OCI-LY7 (cell line): ENCODE measurements at regions not wholly inside any gene's neighbourhood (a gene's known extent, or its start where the extent isn't known, plus 50 kb on each side); places are given as distances from the start of the nearest gene placed in this dataset.

Experiments used
- BruUV-seq: library from RNA; stranded (reverse); fragments of 400-500 nt; replicated peaks from 2 replicates; lab custom pipeline; 2021; lab: Mats Ljungman, UMichigan
- CTCF ChIA-PET: fragments of 300-600 bp; sonication (Branson Sonifier 250); formaldehyde crosslinking; loops from one replicate; lab custom pipeline; 2022; ENCODE audit warnings: antibody characterized with exemption; ENCODE audit not compliant: unreplicated experiment; lab: Charles Lee
- POLR2A ChIA-PET: fragments of 300-600 bp; sonication (Branson Sonifier 250); formaldehyde crosslinking; loops from one replicate; lab custom pipeline; 2022; ENCODE audit warnings: antibody characterized with exemption; lab: Charles Lee
- DNase-seq: peaks from one replicate; pipeline ENCODE4 v3.0.0-alpha.2; 2015; ENCODE audit warnings: low spot score
- H2AFZ ChIP-seq: fragments of 200-600 bp; sonication (generic), shearing (Covaris generic); 2 replicates; pipeline ENCODE4 v1.6.1; 2014; ENCODE audit warnings: mild to moderate bottlenecking, antibody characterized with exemption, low read length, moderate library complexity
- H3K27ac ChIP-seq: fragments of 200-600 bp; sonication (generic); 2 replicates; pipeline ENCODE4 v1.5.1; 2014; ENCODE audit warnings: mixed run types, low read depth, mild to moderate bottlenecking, moderate library complexity, low read length, inconsistent platforms; ENCODE audit not compliant: poor library complexity, severe bottlenecking
- H3K36me3 ChIP-seq: fragments of 200-600 bp; sonication (generic); 2 replicates; pipeline ENCODE4 v1.6.1; 2014; ENCODE audit warnings: mild to moderate bottlenecking, antibody characterized with exemption, low read length, moderate library complexity, mixed read lengths; ENCODE audit not compliant: insufficient read depth
- H3K4me1 ChIP-seq: fragments of 200-600 bp; sonication (generic); 2 replicates; pipeline ENCODE4 v1.5.1; 2014; ENCODE audit warnings: mild to moderate bottlenecking, low read length; ENCODE audit not compliant: insufficient read depth, poor library complexity, severe bottlenecking
- H3K4me2 ChIP-seq: fragments of 200-600 bp; sonication (generic); 2 replicates; pipeline ENCODE4 v1.6.1; 2014; ENCODE audit warnings: mild to moderate bottlenecking, low read length
- H3K4me3 ChIP-seq: fragments of 200-600 bp; sonication (generic); 2 replicates; pipeline ENCODE4 v1.5.1; 2014; ENCODE audit warnings: mild to moderate bottlenecking, low read depth, low read length; ENCODE audit not compliant: poor library complexity, severe bottlenecking
- H3K79me2 ChIP-seq: fragments of 200-600 bp; sonication (generic); 2 replicates; pipeline ENCODE4 v1.6.1; 2016; ENCODE audit warnings: low read depth, mild to moderate bottlenecking, low read length, moderate library complexity, mixed read lengths; ENCODE audit not compliant: insufficient read depth
- H3K9me2 ChIP-seq: fragments of 200-600 bp; sonication (generic); 2 replicates; pipeline ENCODE4 v1.6.1; 2016; ENCODE audit warnings: mild to moderate bottlenecking, low read length, mixed read lengths; ENCODE audit not compliant: insufficient read depth
- H3K9me3 ChIP-seq: fragments of 200-600 bp; sonication (generic); 2 replicates; pipeline ENCODE4 v1.6.1; 2014; ENCODE audit warnings: mild to moderate bottlenecking, mixed run types, low read length, mixed read lengths
- H4K20me1 ChIP-seq: fragments of 200-600 bp; sonication (generic); 2 replicates; pipeline ENCODE4 v1.6.1; 2014; ENCODE audit warnings: mild to moderate bottlenecking, antibody characterized with exemption, low read length, moderate library complexity, mixed read lengths; ENCODE audit not compliant: insufficient read depth
- EZH2phosphoT487 ChIP-seq: fragments of 200-600 bp; sonication (generic); IDR thresholded peaks from 2 replicates; pipeline ENCODE4 v1.6.1; 2018; ENCODE audit warnings: low read depth, borderline replicate concordance, mild to moderate bottlenecking, mixed run types, antibody characterized with exemption, low read length, moderate library complexity, mixed read lengths
- intact Hi-C: fragments of 100-400 bp; cut with micrococcal nuclease; formaldehyde crosslinking; loops from one replicate; pipeline ENCODE4 v1.10.0; 2022; ENCODE audit not compliant: unreplicated experiment
- TF ChIP-seq, protein P1 (sequence below): fragments of 200-600 bp; sonication (generic); conservative IDR thresholded peaks from 2 replicates; pipeline ENCODE4 v1.5.1; 2014; ENCODE audit warnings: mild to moderate bottlenecking, antibody characterized with exemption, low read length, moderate library complexity, mixed read lengths

- no peaks in the 10 kb centered on the region for H3K4me1 ChIP-seq
- intact Hi-C loops: no loop called here
- H3K4me3 ChIP-seq: no peak overlapping the region
- no peak overlapping the region for H3K4me2 ChIP-seq
- H3K9me3 ChIP-seq: no peaks in the 10 kb centered on the region
- no peaks in the 10 kb centered on the region for H4K20me1 ChIP-seq
- TF ChIP-seq, protein P1, sequence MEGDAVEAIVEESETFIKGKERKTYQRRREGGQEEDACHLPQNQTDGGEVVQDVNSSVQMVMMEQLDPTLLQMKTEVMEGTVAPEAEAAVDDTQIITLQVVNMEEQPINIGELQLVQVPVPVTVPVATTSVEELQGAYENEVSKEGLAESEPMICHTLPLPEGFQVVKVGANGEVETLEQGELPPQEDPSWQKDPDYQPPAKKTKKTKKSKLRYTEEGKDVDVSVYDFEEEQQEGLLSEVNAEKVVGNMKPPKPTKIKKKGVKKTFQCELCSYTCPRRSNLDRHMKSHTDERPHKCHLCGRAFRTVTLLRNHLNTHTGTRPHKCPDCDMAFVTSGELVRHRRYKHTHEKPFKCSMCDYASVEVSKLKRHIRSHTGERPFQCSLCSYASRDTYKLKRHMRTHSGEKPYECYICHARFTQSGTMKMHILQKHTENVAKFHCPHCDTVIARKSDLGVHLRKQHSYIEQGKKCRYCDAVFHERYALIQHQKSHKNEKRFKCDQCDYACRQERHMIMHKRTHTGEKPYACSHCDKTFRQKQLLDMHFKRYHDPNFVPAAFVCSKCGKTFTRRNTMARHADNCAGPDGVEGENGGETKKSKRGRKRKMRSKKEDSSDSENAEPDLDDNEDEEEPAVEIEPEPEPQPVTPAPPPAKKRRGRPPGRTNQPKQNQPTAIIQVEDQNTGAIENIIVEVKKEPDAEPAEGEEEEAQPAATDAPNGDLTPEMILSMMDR: no peak
- TF ChIP-seq EZH2phosphoT487: no peak
- ChIA-PET CTCF (no interaction called here), POLR2A (interaction anchor here (1.2 kb wide), 1 partner anchor 12 kb away, joined by 3 read pairs; no protein-coding TSS in a partner anchor)
- H3K9me2 ChIP-seq: no peaks in the 10 kb centered on the region
- no peak for DNase-seq
- no peaks in the 10 kb centered on the region for H3K79me2 ChIP-seq
- no peaks in the 10 kb centered on the region for H3K36me3 ChIP-seq
- H2AFZ ChIP-seq: no peak overlapping the region
- H3K27ac ChIP-seq: no peak overlapping the region
- BruUV-seq: no TSS peak
These were observed 67.7 kb upstream of the OSR1 start for GRCh38 chr2:19426144-19426543.

DNA sequence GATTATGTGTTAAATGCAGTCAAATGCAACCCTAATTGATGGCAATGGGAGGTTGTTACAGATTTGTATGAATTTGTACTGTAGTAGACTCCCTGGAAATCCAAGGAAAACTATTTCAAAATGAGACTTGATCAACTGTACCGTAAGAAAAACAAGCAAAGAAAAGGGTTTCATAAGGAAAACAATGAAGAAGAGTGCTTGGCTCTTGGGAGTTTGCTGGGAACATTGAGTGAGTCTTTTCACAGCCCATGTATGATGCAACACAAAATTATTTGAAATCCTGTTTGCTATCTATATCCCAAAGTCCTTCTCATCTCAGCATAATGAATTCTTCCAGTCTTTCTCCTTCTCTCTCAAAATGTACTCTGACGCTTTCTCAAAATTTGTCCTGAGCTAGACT is 67.0 kb upstream of the OSR1 start:
- no peak overlapping the region for H2AFZ ChIP-seq
- no peaks in the 10 kb centered on the region for H3K36me3 ChIP-seq
- no peaks in the 10 kb centered on the region for H3K4me1 ChIP-seq
- no peak overlapping the region for H3K4me3 ChIP-seq
- BruUV-seq: no TSS peak
- intact Hi-C loops: no loop called here
- no peak for DNase-seq
- H3K9me3 ChIP-seq: no peaks in the 10 kb centered on the region
- no peaks in the 10 kb centered on the region for H4K20me1 ChIP-seq
- H3K27ac ChIP-seq: no peak overlapping the region
- POLR2A ChIA-PET: interaction anchor here (1.2 kb wide), 1 partner anchor 13 kb away, joined by 3 read pairs; no protein-coding TSS in a partner anchor
- H3K4me2 ChIP-seq: no peak overlapping the region
- no peak for TF ChIP-seq EZH2phosphoT487
- TF ChIP-seq, protein P1: no peak
- CTCF ChIA-PET: no interaction called here
- no peaks in the 10 kb centered on the region for H3K9me2 ChIP-seq
- no peaks in the 10 kb centered on the region for H3K79me2 ChIP-seq

DNA sequence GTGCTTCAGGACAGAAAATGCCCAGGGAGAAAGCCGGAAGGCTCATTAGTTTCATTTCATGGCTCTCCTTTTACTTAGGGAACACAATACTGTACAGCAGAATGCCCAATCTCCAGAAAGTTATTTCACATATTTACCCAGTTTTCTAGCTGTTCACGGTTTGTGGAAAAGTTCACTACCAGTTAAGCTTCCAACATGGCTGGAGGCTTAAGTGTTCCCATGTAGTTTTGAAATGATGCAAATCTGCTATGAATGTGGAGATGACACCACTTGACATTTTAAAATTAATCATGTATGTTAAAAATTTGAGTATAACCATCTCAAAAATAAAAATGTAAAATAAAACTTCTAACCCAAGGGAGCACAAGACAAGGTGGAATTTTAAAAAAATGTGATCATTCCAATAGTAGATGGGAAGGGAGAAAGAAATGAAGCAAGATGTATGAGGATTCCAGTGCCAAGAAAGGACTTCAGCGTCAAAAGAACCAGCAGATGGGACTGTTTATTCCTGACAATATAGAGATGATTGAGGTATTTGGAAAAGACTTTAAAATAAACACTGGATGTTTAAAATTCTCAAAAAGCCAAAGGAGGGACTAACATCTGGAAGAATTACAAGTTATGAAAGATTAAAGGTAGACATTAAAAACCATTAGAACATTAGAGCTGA is 60.9 kb upstream of the OSR1 start:
- Histone ChIP-seq H3K27ac (no peak overlapping the region), H3K4me2 (no peak overlapping the region), H4K20me1 (no peaks in the 10 kb centered on the region), H3K79me2 (no peaks in the 10 kb centered on the region), H3K4me3 (no peak overlapping the region), H3K9me2 (no peaks in the 10 kb centered on the region; the same call in 1 of the 2 replicates), H3K36me3 (no peaks in the 10 kb centered on the region), H2AFZ (no peak overlapping the region), H3K4me1 (no peaks in the 10 kb centered on the region), H3K9me3 (no peaks in the 10 kb centered on the region)
- DNase-seq: no peak
- BruUV-seq: no TSS peak
- CTCF ChIA-PET: no interaction called here
- POLR2A ChIA-PET: no interaction called here
- intact Hi-C loops: no loop called here
- no peak for TF ChIP-seq EZH2phosphoT487
- TF ChIP-seq, protein P1: no peak
